Omental fat pad (tissue), 3 donors: ENCODE measurements at regions not wholly inside any gene's neighbourhood (a gene's known extent, or its start where the extent isn't known, plus 50 kb on each side); places are given as distances from the start of the nearest gene placed in this dataset.

Experiments used
- ATAC-seq: fragments of 150-250 bp; one replicate; pipeline ENCODE4 v1.9.1; 2016; ENCODE audit warnings: mild to moderate bottlenecking, moderate library complexity; ENCODE audit not compliant: low FRiP score
- DNase-seq: peaks from one replicate; pipeline ENCODE4 v3.0.0-alpha.2; 2019; ENCODE audit warnings: low spot score
- CTCF ChIP-seq, 3 donors: fragments of 450-650 bp; IDR thresholded peaks; one replicate each; pipeline ENCODE4 v1.5.1; 2016 to 2017; ENCODE audit warnings: antibody characterized with exemption in 3 of 3, mild to moderate bottlenecking in 3 of 3, moderate library complexity in 2 of 3

- ATAC-seq (no peak), DNase-seq (no peak)
- no peak for TF ChIP-seq CTCF (IDR thresholded peaks at IDR 0.05)
These were observed 696.7 kb downstream of the SQOR start for GRCh38 chr15:46331546-46331945.

GRCh38 chr15:46343196-46343935, 708.5 kb downstream of the SQOR start:
- TF ChIP-seq CTCF (IDR thresholded peaks at IDR 0.05) = no peak
- ATAC-seq (no peak), DNase-seq (no peak)

GRCh38 chr15:46344115-46344724, 709.4 kb downstream of the SQOR start:
- DNase-seq = no peak
- no peak for ATAC-seq
- TF ChIP-seq CTCF (IDR thresholded peaks at IDR 0.05) = no peak

GRCh38 chr15:46344915-46345314, 710.1 kb downstream of the SQOR start:
- no peak for DNase-seq
- ATAC-seq = no peak
- TF ChIP-seq CTCF (IDR thresholded peaks at IDR 0.05) = no peak

GRCh38 chr15:46354443-46354842, 719.6 kb downstream of the SQOR start:
- no peak for ATAC-seq
- no peak for DNase-seq
- TF ChIP-seq CTCF (IDR thresholded peaks at IDR 0.05) = no peak

GRCh38 chr15:46365572-46365971, 730.7 kb downstream of the SQOR start:
- no peak for ATAC-seq
- TF ChIP-seq CTCF (IDR thresholded peaks at IDR 0.05) = no peak
- no peak for DNase-seq
